ENCODE measurements at regions not wholly inside any gene's neighbourhood (a gene's known extent, or its start where the extent isn't known, plus 50 kb on each side); places are given as distances from the start of the nearest gene placed in this dataset.

- DNase-seq (ENCODE audit: low read depth), result no peak
- no peak overlapping the region for H3K27ac ChIP-seq (ENCODE audit: low read depth, low read length)
- H3K9ac ChIP-seq (ENCODE audit: low read length), result no peak overlapping the region
- Mint-ChIP-seq H3K9me3 (ENCODE audit: unreplicated experiment) (peaks cover 4% of the 10 kb centered on the region), H3K4me1 (ENCODE audit: low read depth, unreplicated experiment) (no peaks in the 10 kb centered on the region), H3K4me3 (ENCODE audit: unreplicated experiment) (no peak overlapping the region), H3K27ac (ENCODE audit: unreplicated experiment) (no peak overlapping the region), H3K27me3 (ENCODE audit: low read depth, unreplicated experiment) (no peaks in the 10 kb centered on the region), H3K36me3 (ENCODE audit: low read depth, unreplicated experiment) (no peaks in the 10 kb centered on the region)
- peaks cover 5% of the 10 kb centered on the region for H3K4me1 ChIP-seq (ENCODE audit: insufficient read depth, low read length)
- H3K4me2 ChIP-seq (ENCODE audit: low read length), result no peak overlapping the region
- TF ChIP-seq CTCF (IDR thresholded peaks at IDR 0.05; ENCODE audit: insufficient read depth, low read depth, low read length) (no peak), EZH2 (IDR thresholded peaks at IDR 0.05; ENCODE audit: insufficient read depth, low read length) (no peak)
- H3K36me3 ChIP-seq (ENCODE audit: insufficient read depth, low read length), result no peaks in the 10 kb centered on the region
- no peaks in the 10 kb centered on the region for H3K79me2 ChIP-seq (ENCODE audit: insufficient read depth, low read length)
- no peak overlapping the region for H2AFZ ChIP-seq (ENCODE audit: low read depth, low read length)
- no peaks in the 10 kb centered on the region for H4K20me1 ChIP-seq (ENCODE audit: insufficient read depth, low read length)
- FAIRE-seq, result no peak
- H3K4me3 ChIP-seq (ENCODE audit: insufficient read depth, low read depth, low read length), result no peak overlapping the region
- no peaks in the 10 kb centered on the region for H3K27me3 ChIP-seq (ENCODE audit: insufficient read depth, low read length)
- no peaks in the 10 kb centered on the region for H3K9me3 ChIP-seq (ENCODE audit: insufficient read depth, low read depth, low read length)
Measured at GRCh38 chr10:10814069-10814468, 203.6 kb upstream of the CELF2 start.

- H3K27ac Mint-ChIP-seq (ENCODE audit: unreplicated experiment), result no peak overlapping the region
- Histone ChIP-seq H3K9ac (ENCODE audit: low read length) (peak overlapping the region; percentile 19), H3K27ac (ENCODE audit: low read depth, low read length) (peak overlapping the region; percentile 50), H3K4me1 (ENCODE audit: insufficient read depth, low read length) (peaks cover 5% of the 10 kb centered on the region), H4K20me1 (ENCODE audit: insufficient read depth, low read length) (no peaks in the 10 kb centered on the region), H3K36me3 (ENCODE audit: insufficient read depth, low read length) (no peaks in the 10 kb centered on the region), H3K9me3 (ENCODE audit: insufficient read depth, low read depth, low read length) (peaks cover 2% of the 10 kb centered on the region), H2AFZ (ENCODE audit: low read depth, low read length) (no peak overlapping the region), H3K79me2 (ENCODE audit: insufficient read depth, low read length) (no peaks in the 10 kb centered on the region), H3K4me3 (ENCODE audit: insufficient read depth, low read depth, low read length) (no peak overlapping the region), H3K27me3 (ENCODE audit: insufficient read depth, low read length) (no peaks in the 10 kb centered on the region), H3K4me2 (ENCODE audit: low read length) (peak overlapping the region; percentile 44)
- FAIRE-seq (peak; percentile 9), DNase-seq (ENCODE audit: low read depth) (peak; percentile 73)
- peaks cover 5% of the 10 kb centered on the region for H3K36me3 Mint-ChIP-seq (ENCODE audit: low read depth, unreplicated experiment)
- H3K9me3 Mint-ChIP-seq (ENCODE audit: unreplicated experiment), result peaks cover 4% of the 10 kb centered on the region
- H3K27me3 Mint-ChIP-seq (ENCODE audit: low read depth, unreplicated experiment), result no peaks in the 10 kb centered on the region
- TF ChIP-seq EZH2 (IDR thresholded peaks at IDR 0.05; ENCODE audit: insufficient read depth, low read length), result no peak
- TF ChIP-seq CTCF (IDR thresholded peaks at IDR 0.05; ENCODE audit: insufficient read depth, low read depth, low read length), result no peak
- H3K4me1 Mint-ChIP-seq (ENCODE audit: low read depth, unreplicated experiment), result no peaks in the 10 kb centered on the region
- H3K4me3 Mint-ChIP-seq (ENCODE audit: unreplicated experiment), result no peak overlapping the region
Measured at GRCh38 chr10:10816447-10816846, 201.2 kb upstream of the CELF2 start.

GRCh38 chr10:10817609-10818008, 200.1 kb upstream of the CELF2 start:
- no peaks in the 10 kb centered on the region for H4K20me1 ChIP-seq (ENCODE audit: insufficient read depth, low read length)
- H3K27me3 Mint-ChIP-seq (ENCODE audit: low read depth, unreplicated experiment), result no peaks in the 10 kb centered on the region
- DNase-seq (ENCODE audit: low read depth) (no peak), FAIRE-seq (no peak)
- no peak overlapping the region for H3K9ac ChIP-seq (ENCODE audit: low read length)
- no peak overlapping the region for H3K4me3 ChIP-seq (ENCODE audit: insufficient read depth, low read depth, low read length)
- TF ChIP-seq CTCF (IDR thresholded peaks at IDR 0.05; ENCODE audit: insufficient read depth, low read depth, low read length) (no peak), EZH2 (IDR thresholded peaks at IDR 0.05; ENCODE audit: insufficient read depth, low read length) (no peak)
- peaks cover 1% of the 10 kb centered on the region for H3K9me3 Mint-ChIP-seq (ENCODE audit: unreplicated experiment)
- H3K4me3 Mint-ChIP-seq (ENCODE audit: unreplicated experiment), result no peak overlapping the region
- peaks cover 5% of the 10 kb centered on the region for H3K36me3 Mint-ChIP-seq (ENCODE audit: low read depth, unreplicated experiment)
- H3K4me1 Mint-ChIP-seq (ENCODE audit: low read depth, unreplicated experiment), result no peaks in the 10 kb centered on the region
- H3K9me3 ChIP-seq (ENCODE audit: insufficient read depth, low read depth, low read length), result peaks cover 2% of the 10 kb centered on the region
- no peaks in the 10 kb centered on the region for H3K79me2 ChIP-seq (ENCODE audit: insufficient read depth, low read length)
- H3K27me3 ChIP-seq (ENCODE audit: insufficient read depth, low read length), result no peaks in the 10 kb centered on the region
- no peaks in the 10 kb centered on the region for H3K36me3 ChIP-seq (ENCODE audit: insufficient read depth, low read length)
- no peak overlapping the region for H3K27ac ChIP-seq (ENCODE audit: low read depth, low read length)
- no peak overlapping the region for H2AFZ ChIP-seq (ENCODE audit: low read depth, low read length)
- no peak overlapping the region for H3K4me2 ChIP-seq (ENCODE audit: low read length)
- H3K27ac Mint-ChIP-seq (ENCODE audit: unreplicated experiment), result no peak overlapping the region
- H3K4me1 ChIP-seq (ENCODE audit: insufficient read depth, low read length), result peaks cover 8% of the 10 kb centered on the region
